GM10248 (cell line): ENCODE measurements at regions not wholly inside any gene's neighbourhood (a gene's known extent, or its start where the extent isn't known, plus 50 kb on each side); places are given as distances from the start of the nearest gene placed in this dataset.

Experiments
- CTCF ChIA-PET: fragments of 300-600 bp; sonication (Branson Sonifier 250); formaldehyde crosslinking; extraction: SDS; loops from one replicate; lab custom pipeline; 2021; ENCODE audit warnings: antibody characterized with exemption; lab: Yijun Ruan, JAX
- POLR2A ChIA-PET: fragments of 350-650 bp; sonication (Branson Sonifier 250); formaldehyde crosslinking; extraction: SDS; loops from one replicate; lab custom pipeline; 2020; ENCODE audit warnings: antibody characterized with exemption; lab: Yijun Ruan, JAX
- DNase-seq: peaks from one replicate; pipeline ENCODE4 v3.0.0; 2012; ENCODE audit errors: extremely low spot score
- CTCF ChIP-seq: IDR thresholded peaks from 2 replicates; pipeline ENCODE4 v1.5.1; 2012; ENCODE audit warnings: mild to moderate bottlenecking, low read depth; ENCODE audit errors: extremely low read depth, missing control alignments, control extremely low read depth

- DNase-seq = no peak
- ChIA-PET POLR2A (no interaction called here), CTCF (no interaction called here)
- no peak for TF ChIP-seq CTCF
These were observed 788.9 kb upstream of the TBX3 start for GRCh38 chr12:115472852-115473251.

GRCh38 chr12:115470977-115471376, 787.0 kb upstream of the TBX3 start:
- POLR2A ChIA-PET = no interaction called here
- TF ChIP-seq CTCF = no peak
- DNase-seq = no peak
- CTCF ChIA-PET = no interaction called here

- no peak for TF ChIP-seq CTCF
- POLR2A ChIA-PET = no interaction called here
- DNase-seq = no peak
- CTCF ChIA-PET = no interaction called here
These were observed 786.6 kb upstream of the TBX3 start for GRCh38 chr12:115470526-115470925.

GRCh38 chr12:115468087-115468510, 784.1 kb upstream of the TBX3 start:
- ChIA-PET CTCF (no interaction called here), POLR2A (no interaction called here)
- DNase-seq = no peak
- TF ChIP-seq CTCF = no peak

GRCh38 chr12:115467531-115467930, 783.6 kb upstream of the TBX3 start:
- POLR2A ChIA-PET = no interaction called here

GRCh38 chr12:115466076-115466475, 782.1 kb upstream of the TBX3 start:
- no peak for TF ChIP-seq CTCF
- ChIA-PET CTCF (no interaction called here), POLR2A (no interaction called here)

More at GRCh38 chr12:115467531-115467930, 783.6 kb upstream of the TBX3 start:
- CTCF ChIA-PET = no interaction called here
- no peak for DNase-seq
- TF ChIP-seq CTCF = no peak

GRCh38 chr12:115464661-115465060, 780.7 kb upstream of the TBX3 start:
- POLR2A ChIA-PET = no interaction called here
- CTCF ChIA-PET = no interaction called here
- no peak for TF ChIP-seq CTCF

More at GRCh38 chr12:115466076-115466475, 782.1 kb upstream of the TBX3 start:
- no peak for DNase-seq

More at GRCh38 chr12:115464661-115465060, 780.7 kb upstream of the TBX3 start:
- no peak for DNase-seq
